ENCODE measurements at regions not wholly inside any gene's neighbourhood (a gene's known extent, or its start where the extent isn't known, plus 50 kb on each side); places are given as distances from the start of the nearest gene placed in this dataset.
"Not testable (repeated sequence)": the region's sequence is repeated elsewhere in the genome, so short reads cannot be mapped to it uniquely, and the experiment has no call there.

GRCh38 chr5:36402512-36402906 lies 100.8 kb upstream of the RANBP3L start:
- Mint-ChIP-seq H3K4me3 (no peak overlapping the region), H3K27me3 (peaks cover 11% of the 10 kb centered on the region), H3K4me1 (no peaks in the 10 kb centered on the region), H3K36me3 (no peaks in the 10 kb centered on the region), H3K9me3 (no peaks in the 10 kb centered on the region), H3K27ac (no peak overlapping the region)
- no peak for DNase-seq

DNA sequence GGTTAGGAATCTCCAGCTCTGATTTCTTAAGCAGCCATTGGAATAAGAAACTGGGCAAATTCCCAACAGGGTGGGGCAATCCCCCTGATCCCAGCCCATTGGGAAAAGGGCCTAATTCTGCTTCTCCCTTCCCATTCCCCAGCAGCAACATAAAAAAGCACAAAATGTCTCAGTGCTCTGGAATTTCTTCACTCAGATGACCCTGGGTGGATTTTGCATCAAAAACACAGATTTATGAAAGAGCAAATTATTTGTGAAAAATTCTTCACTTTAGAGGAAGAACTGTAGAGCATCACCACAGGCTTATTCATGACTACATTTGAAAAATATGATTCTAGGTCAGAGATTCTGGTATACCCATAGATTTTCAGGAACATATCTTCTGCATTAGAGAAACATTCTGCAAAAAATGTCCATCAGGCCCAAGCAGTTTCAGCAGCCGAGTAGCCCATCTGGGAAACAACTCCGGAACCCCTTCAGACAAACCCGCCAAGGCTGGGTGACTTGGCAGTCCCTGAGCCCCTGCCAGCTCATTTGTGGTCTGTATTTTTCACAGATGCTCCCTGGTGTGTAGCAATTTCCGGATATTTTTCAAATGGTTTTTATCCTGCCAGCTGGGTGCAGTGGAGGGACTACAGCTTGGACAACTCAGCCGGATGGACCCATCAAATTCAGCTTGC lies 102.1 kb upstream of the RANBP3L start:
- no peak overlapping the region for H3K4me3 Mint-ChIP-seq
- H3K4me1 Mint-ChIP-seq, result no peaks in the 10 kb centered on the region
- H3K27me3 Mint-ChIP-seq, result peaks cover 11% of the 10 kb centered on the region
- no peak overlapping the region for H3K27ac Mint-ChIP-seq
- no peaks in the 10 kb centered on the region for H3K36me3 Mint-ChIP-seq
- no peak for DNase-seq
- no peaks in the 10 kb centered on the region for H3K9me3 Mint-ChIP-seq

GRCh38 chr5:36406023-36406422 lies 104.3 kb upstream of the RANBP3L start:
- Mint-ChIP-seq H3K9me3 (no peaks in the 10 kb centered on the region), H3K27me3 (peaks cover 11% of the 10 kb centered on the region), H3K4me1 (no peaks in the 10 kb centered on the region), H3K4me3 (no peak overlapping the region), H3K27ac (no peak overlapping the region), H3K36me3 (no peaks in the 10 kb centered on the region)
- no peak for DNase-seq

DNA sequence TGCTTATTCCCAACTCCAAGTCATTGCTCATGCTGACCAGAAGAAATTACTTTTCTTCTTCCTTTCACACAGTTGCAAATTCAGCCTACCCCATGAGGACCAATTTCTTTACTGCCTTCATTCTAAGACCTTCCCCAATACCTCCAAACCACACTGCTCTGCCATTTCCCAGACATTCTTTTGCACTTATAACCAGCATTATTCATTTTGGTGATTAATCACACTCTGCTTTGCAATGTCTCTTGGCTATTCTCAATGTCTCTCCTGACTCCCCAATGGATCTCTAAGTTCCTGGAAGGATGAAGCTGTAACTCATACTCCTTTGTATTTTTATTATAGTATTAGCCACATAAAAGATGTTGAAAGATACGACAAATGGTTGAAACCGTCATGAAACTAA lies 105.7 kb upstream of the RANBP3L start:
- no peak for DNase-seq
- Mint-ChIP-seq H3K36me3 (no peaks in the 10 kb centered on the region), H3K9me3 (no peaks in the 10 kb centered on the region), H3K27ac (no peak overlapping the region), H3K4me1 (no peaks in the 10 kb centered on the region), H3K27me3 (peaks cover 17% of the 10 kb centered on the region), H3K4me3 (no peak overlapping the region)

- H3K27me3 Mint-ChIP-seq, result peaks cover 17% of the 10 kb centered on the region
- H3K4me1 Mint-ChIP-seq, result not testable (repeated sequence)
Observed at GRCh38 chr5:36409711-36410110, 108.0 kb upstream of the RANBP3L start.

DNA sequence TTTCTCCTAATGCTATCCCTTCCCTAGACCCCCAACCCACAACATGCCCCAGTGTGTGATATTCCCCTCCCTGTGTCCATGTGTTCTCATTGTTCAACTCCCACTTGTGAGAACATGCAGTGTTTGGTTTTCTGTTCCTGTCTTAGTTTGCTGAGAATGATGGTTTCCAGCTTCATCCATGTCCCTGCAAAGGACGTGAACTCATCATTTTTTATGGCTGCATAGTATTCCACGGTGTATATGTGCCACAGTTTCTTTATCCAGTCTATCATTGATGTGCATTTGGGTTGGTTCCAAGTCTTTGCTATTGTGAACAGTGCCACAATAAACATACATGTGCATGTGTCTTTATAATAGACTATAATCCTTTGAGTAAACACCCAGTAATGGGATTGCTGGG lies 109.0 kb upstream of the RANBP3L start:
- peaks cover 17% of the 10 kb centered on the region for H3K27me3 Mint-ChIP-seq
- H3K27ac Mint-ChIP-seq, DNase-seq, H3K4me3 Mint-ChIP-seq, H3K4me1 Mint-ChIP-seq, H3K36me3 Mint-ChIP-seq, H3K9me3 Mint-ChIP-seq: not testable (repeated sequence)

More at GRCh38 chr5:36409711-36410110, 108.0 kb upstream of the RANBP3L start:
- not testable (repeated sequence) for H3K27ac Mint-ChIP-seq, DNase-seq, H3K36me3 Mint-ChIP-seq, H3K9me3 Mint-ChIP-seq, H3K4me3 Mint-ChIP-seq

- Mint-ChIP-seq H3K27me3 (peaks cover 13% of the 10 kb centered on the region), H3K36me3 (no peaks in the 10 kb centered on the region), H3K27ac (no peak overlapping the region), H3K4me1 (peaks cover 7% of the 10 kb centered on the region), H3K4me3 (no peak overlapping the region), H3K9me3 (no peaks in the 10 kb centered on the region)
- no peak for DNase-seq
Observed at GRCh38 chr5:36414869-36415282, 113.2 kb upstream of the RANBP3L start.

DNA sequence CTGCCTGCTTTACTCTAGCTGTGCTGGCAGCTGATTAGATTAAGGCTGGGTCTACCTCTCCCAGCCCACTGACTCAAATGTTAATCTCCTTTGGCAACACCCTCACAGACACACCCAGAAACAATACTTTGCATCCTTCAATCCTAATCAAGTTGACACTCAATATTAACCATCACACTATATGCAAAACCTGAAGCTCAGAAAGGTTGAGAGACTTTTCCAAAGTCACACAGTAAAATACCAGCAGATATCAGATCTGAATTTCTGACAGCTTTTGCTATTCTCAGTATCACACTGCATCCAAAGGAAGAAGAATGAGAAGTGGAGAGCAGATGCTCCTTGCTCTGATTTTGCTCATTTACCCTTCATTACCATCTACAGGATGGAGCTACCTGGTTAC lies 114.9 kb upstream of the RANBP3L start:
- no peak for DNase-seq
- no peaks in the 10 kb centered on the region for H3K36me3 Mint-ChIP-seq
- H3K4me1 Mint-ChIP-seq, result peaks cover 7% of the 10 kb centered on the region
- H3K27ac Mint-ChIP-seq, result no peak overlapping the region
- no peaks in the 10 kb centered on the region for H3K9me3 Mint-ChIP-seq
- no peak overlapping the region for H3K4me3 Mint-ChIP-seq
- peaks cover 7% of the 10 kb centered on the region for H3K27me3 Mint-ChIP-seq

DNA sequence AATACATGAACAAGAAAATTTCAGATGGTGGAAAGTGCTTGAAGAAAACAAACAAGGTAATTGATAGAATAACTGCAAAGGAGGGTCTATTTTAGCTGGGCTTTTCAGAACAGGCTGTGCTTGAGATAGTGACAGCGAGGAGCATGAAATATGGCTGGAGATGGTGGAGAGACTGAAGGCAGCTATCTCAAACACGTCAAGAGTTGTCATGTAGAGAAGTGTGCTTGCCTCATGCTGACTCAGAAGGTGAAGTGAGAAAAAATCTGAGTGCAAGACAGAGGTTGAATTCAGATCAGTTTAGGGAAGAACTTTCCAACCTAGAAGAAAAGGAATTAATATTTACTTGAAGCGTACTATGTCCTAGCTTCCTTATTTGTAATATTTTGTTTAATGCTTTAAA lies 115.5 kb upstream of the RANBP3L start:
- H3K36me3 Mint-ChIP-seq, result no peaks in the 10 kb centered on the region

GRCh38 chr5:36417668-36418067 lies 116.0 kb upstream of the RANBP3L start:
- DNase-seq, result no peak
- Mint-ChIP-seq H3K4me1 (peaks cover 7% of the 10 kb centered on the region), H3K27me3 (peaks cover 6% of the 10 kb centered on the region), H3K9me3 (no peaks in the 10 kb centered on the region), H3K36me3 (no peaks in the 10 kb centered on the region), H3K27ac (no peak overlapping the region), H3K4me3 (no peak overlapping the region)

More for the DNA sequence above, 115.5 kb upstream of the RANBP3L start:
- Mint-ChIP-seq H3K27ac (no peak overlapping the region), H3K4me1 (peaks cover 7% of the 10 kb centered on the region), H3K9me3 (no peaks in the 10 kb centered on the region), H3K4me3 (no peak overlapping the region), H3K27me3 (peaks cover 7% of the 10 kb centered on the region)
- DNase-seq, result no peak

GRCh38 chr5:36418152-36418979 lies 116.7 kb upstream of the RANBP3L start:
- H3K27me3 Mint-ChIP-seq, result no peaks in the 10 kb centered on the region
- no peak overlapping the region for H3K4me3 Mint-ChIP-seq
- H3K36me3 Mint-ChIP-seq, result no peaks in the 10 kb centered on the region
- peaks cover 7% of the 10 kb centered on the region for H3K4me1 Mint-ChIP-seq
- no peak overlapping the region for H3K27ac Mint-ChIP-seq
- H3K9me3 Mint-ChIP-seq, result no peaks in the 10 kb centered on the region
- DNase-seq, result no peak

- no peak for DNase-seq
- H3K9me3 Mint-ChIP-seq, result no peaks in the 10 kb centered on the region
- no peak overlapping the region for H3K4me3 Mint-ChIP-seq
- H3K27ac Mint-ChIP-seq, result no peak overlapping the region
- peaks cover 7% of the 10 kb centered on the region for H3K4me1 Mint-ChIP-seq
- H3K27me3 Mint-ChIP-seq, result no peaks in the 10 kb centered on the region
- no peaks in the 10 kb centered on the region for H3K36me3 Mint-ChIP-seq
Observed at GRCh38 chr5:36421256-36421655, 119.6 kb upstream of the RANBP3L start.

DNA sequence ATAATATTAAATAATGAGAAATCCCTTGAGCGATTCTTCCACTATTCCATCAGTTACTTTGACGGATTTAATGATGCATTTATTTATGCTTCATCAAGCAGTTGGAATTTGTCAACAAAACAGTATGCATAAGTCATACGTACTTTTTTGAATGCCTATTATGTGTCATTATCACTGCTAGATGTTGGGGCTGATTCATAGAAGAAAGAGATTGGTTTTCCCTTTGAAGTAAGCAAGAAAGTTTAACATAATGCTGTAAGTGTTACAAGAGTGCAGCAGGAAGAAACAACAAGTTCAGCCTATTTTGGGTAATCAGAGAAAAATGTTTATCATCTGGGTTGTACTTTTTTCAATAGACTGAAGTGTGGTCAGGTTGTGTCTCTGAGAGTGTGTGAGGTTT lies 121.2 kb upstream of the RANBP3L start:
- Mint-ChIP-seq H3K4me3 (no peak overlapping the region), H3K27me3 (no peaks in the 10 kb centered on the region), H3K9me3 (no peaks in the 10 kb centered on the region), H3K27ac (no peak overlapping the region), H3K36me3 (no peaks in the 10 kb centered on the region), H3K4me1 (peaks cover 7% of the 10 kb centered on the region)
- no peak for DNase-seq

DNA sequence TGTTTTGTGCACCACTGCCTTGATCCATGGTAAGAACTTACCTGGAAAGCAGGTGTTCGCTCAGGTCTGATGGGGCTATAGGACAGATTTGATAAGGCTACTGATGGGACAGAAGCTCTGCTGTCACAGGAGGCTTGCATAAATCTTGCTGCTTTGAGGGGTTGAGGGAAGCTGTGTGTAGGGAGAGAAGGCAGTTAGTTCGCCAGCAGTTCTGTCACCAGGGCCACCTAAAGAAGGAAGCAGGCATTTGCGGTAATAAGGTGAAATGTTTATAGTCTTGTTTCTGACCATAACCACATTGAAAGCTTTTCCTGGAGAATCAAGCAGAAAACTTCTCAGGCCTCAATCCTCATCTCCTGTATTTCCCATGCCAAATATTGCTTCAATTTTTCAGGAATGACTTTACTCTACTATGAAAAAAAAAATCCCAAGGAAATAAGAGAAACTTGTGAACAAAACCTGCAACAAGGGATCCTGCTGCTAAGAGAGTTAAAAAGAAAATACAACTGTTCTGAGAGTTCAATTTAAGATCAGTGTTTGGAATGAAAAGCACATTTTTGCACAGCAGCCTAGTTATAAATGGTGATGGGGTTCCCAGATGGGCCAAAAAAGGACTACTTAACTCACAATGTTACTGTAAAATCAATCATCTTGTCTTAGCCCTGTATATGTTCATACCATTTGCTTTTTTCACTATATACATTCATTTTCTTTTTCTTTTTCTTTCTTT lies 122.0 kb upstream of the RANBP3L start:
- Mint-ChIP-seq H3K27ac (no peak overlapping the region), H3K36me3 (no peaks in the 10 kb centered on the region), H3K4me1 (peaks cover 7% of the 10 kb centered on the region), H3K4me3 (no peak overlapping the region), H3K9me3 (no peaks in the 10 kb centered on the region), H3K27me3 (no peaks in the 10 kb centered on the region)
- no peak for DNase-seq

GRCh38 chr5:36426070-36426469 lies 124.4 kb upstream of the RANBP3L start:
- DNase-seq, H3K27me3 Mint-ChIP-seq, H3K36me3 Mint-ChIP-seq, H3K9me3 Mint-ChIP-seq, H3K4me3 Mint-ChIP-seq, H3K4me1 Mint-ChIP-seq, H3K27ac Mint-ChIP-seq: not testable (repeated sequence)

All from activated naive CD8-positive, alpha-beta T cell treated with anti-CD3 and anti-CD28 coated beads for 36 hours (primary cell).